Stomach (tissue), 8 donors: ENCODE measurements at regions not wholly inside any gene's neighbourhood (a gene's known extent, or its start where the extent isn't known, plus 50 kb on each side); places are given as distances from the start of the nearest gene placed in this dataset.

Experiments
- DNase-seq, 2 donors: peaks; one replicate each; pipeline versions ENCODE4 v3.0.0 to v3.0.0-alpha.2; 2013 to 2019
- H3K27ac ChIP-seq, 5 donors: fragments of 200-600 bp in 4 of 5; sonication (generic) in 4 of 5; one replicate each; pipeline ENCODE4 v1.5.1; 2013 to 2019; ENCODE audit warnings: mild to moderate bottlenecking in 1 of 5, moderate library complexity in 1 of 5
- H3K27me3 ChIP-seq, 3 donors: fragments of 200-600 bp; sonication (generic); one replicate each; pipeline ENCODE4 v1.5.1; 2017 to 2019; ENCODE audit warnings: mixed run types in 1 of 3
- H3K36me3 ChIP-seq, 4 donors: fragments of 200-600 bp; sonication (generic); 1 replicate in 3 of 4; 2 replicates in 1 of 4; pipeline ENCODE4 v1.5.1; 2016 to 2019
- H3K4me1 ChIP-seq, 4 donors: fragments of 200-600 bp; sonication (generic); one replicate each; pipeline ENCODE4 v1.5.1; 2016 to 2019
- H3K4me3 ChIP-seq, 4 donors: fragments of 200-600 bp; sonication (generic) in 3 of 4; one replicate each; pipeline ENCODE4 v1.5.1; 2016 to 2019; ENCODE audit warnings: mild to moderate bottlenecking in 1 of 4
- H3K9me3 ChIP-seq, 4 donors: fragments of 200-600 bp; sonication (generic); one replicate each; pipeline ENCODE4 v1.5.1; 2016 to 2019
- CTCF ChIP-seq, 7 experiments: fragments of 450-650 bp in 4 of 7; fragments of 200-600 bp in 3 of 7; sonication (generic) in 3 of 7; IDR thresholded peaks; one replicate each; pipeline ENCODE4 v1.5.1; 2016 to 2019; ENCODE audit warnings: antibody characterized with exemption in 7 of 7, control low read depth in 2 of 7, mild to moderate bottlenecking in 1 of 7
- EP300 ChIP-seq: sonication (generic); formaldehyde crosslinking; IDR thresholded peaks from one replicate; pipeline ENCODE4 v1.6.1; 2017; ENCODE audit warnings: antibody characterized with exemption
- POLR2A ChIP-seq, 4 donors: fragments of 450-650 bp; IDR thresholded peaks; one replicate each; pipeline ENCODE4 v1.6.1; 2016; ENCODE audit warnings: antibody characterized with exemption in 4 of 4, control low read depth in 2 of 4, mild to moderate bottlenecking in 1 of 4, moderate library complexity in 1 of 4
- POLR2AphosphoS5 ChIP-seq, 3 donors: sonication (generic); formaldehyde crosslinking; IDR thresholded peaks; one replicate each; pipeline ENCODE4 v1.6.1; 2016; ENCODE audit warnings: antibody characterized with exemption in 3 of 3
- WGBS, 5 donors: extraction: QIAGEN DNeasy Blood & Tissue Kit in 3 of 5; methylation state at CpG; one replicate each; pipeline versions ENCODE4 v1.1.5 to v1.1.7; 2013 to 2018; 5-methylcytosine and 5-hydroxymethylcytosine counted together
- intact Hi-C: fragments of 100-400 bp; cut with DNase I; formaldehyde crosslinking; loops from one replicate; pipeline ENCODE4 v1.15.1; 2023; ENCODE audit warnings: low total_unique reads
- donor health status: healthy with polysubstance abuse.
- donor health status: Bipolar disorder and iron deficiency.
- donor health status: healthy.

GRCh38 chr5:155844542-155844941 lies 482.4 kb upstream of the SGCD start:
- no peak for DNase-seq
- Histone ChIP-seq H3K4me3 (no peak overlapping the region), H3K36me3 (no peaks in the 10 kb centered on the region), H3K9me3 (no peaks in the 10 kb centered on the region), H3K27ac (no peak overlapping the region), H3K4me1 (no peaks in the 10 kb centered on the region), H3K27me3 (no peaks in the 10 kb centered on the region)
- intact Hi-C loops, result no loop called here
- WGBS, 5 donors, result 76 to 84% (median 78%) methylated on average over 4 of the region's 4 CpGs
- no peak for TF ChIP-seq EP300
- no peak for TF ChIP-seq POLR2A (IDR thresholded peaks at IDR 0.05)
- no peak for TF ChIP-seq POLR2AphosphoS5 (IDR thresholded peaks at IDR 0.05)
- TF ChIP-seq CTCF (IDR thresholded peaks at IDR 0.05), result no peak

- Histone ChIP-seq H3K27ac (no peak overlapping the region), H3K4me1 (no peaks in the 10 kb centered on the region), H3K9me3 (no peaks in the 10 kb centered on the region), H3K36me3 (no peaks in the 10 kb centered on the region), H3K27me3 (no peaks in the 10 kb centered on the region), H3K4me3 (no peak overlapping the region)
- 21 to 58% (median 34%) methylated on average over 3 of the region's 3 CpGs for WGBS, 5 donors
- TF ChIP-seq POLR2A (IDR thresholded peaks at IDR 0.05) (no peak), POLR2AphosphoS5 (IDR thresholded peaks at IDR 0.05) (no peak), EP300 (no peak), CTCF (IDR thresholded peaks at IDR 0.05) (no peak)
- intact Hi-C loops, result no loop called here
- DNase-seq, result peak in 1 of 2 donors; percentile 6
Observed at GRCh38 chr5:155850370-155850769, 476.6 kb upstream of the SGCD start.

GRCh38 chr5:155866971-155867370 lies 460.0 kb upstream of the SGCD start:
- peaks cover 0 to 6% (median 0%) of the 10 kb centered on the region in 3 donors for H3K27me3 ChIP-seq
- H3K4me1 ChIP-seq, result no peaks in the 10 kb centered on the region
- H3K27ac ChIP-seq, result no peak overlapping the region
- intact Hi-C loops, result no loop called here
- H3K4me3 ChIP-seq, result no peak overlapping the region
- no peak for DNase-seq
- TF ChIP-seq POLR2AphosphoS5 (IDR thresholded peaks at IDR 0.05) (no peak), CTCF (IDR thresholded peaks at IDR 0.05) (no peak), EP300 (no peak), POLR2A (IDR thresholded peaks at IDR 0.05) (no peak)
- no peaks in the 10 kb centered on the region for H3K36me3 ChIP-seq
- 57 to 74% (median 62%) methylated on average over 3 of the region's 3 CpGs for WGBS, 5 donors
- H3K9me3 ChIP-seq, result peaks cover 0 to 3% (median 0%) of the 10 kb centered on the region in 4 donors

- H3K4me1 ChIP-seq, result no peaks in the 10 kb centered on the region
- H3K27ac ChIP-seq, result no peak overlapping the region
- H3K36me3 ChIP-seq, result no peaks in the 10 kb centered on the region
- intact Hi-C loops, result no loop called here
- no peak overlapping the region for H3K4me3 ChIP-seq
- peaks cover 0 to 6% (median 0%) of the 10 kb centered on the region in 3 donors for H3K27me3 ChIP-seq
- WGBS, 5 donors, result 73 to 92% (median 80%) methylated on average over 2 of the region's 2 CpGs
- no peak for DNase-seq
- no peak for TF ChIP-seq POLR2AphosphoS5 (IDR thresholded peaks at IDR 0.05)
- no peak for TF ChIP-seq POLR2A (IDR thresholded peaks at IDR 0.05)
- no peak for TF ChIP-seq EP300
- TF ChIP-seq CTCF (IDR thresholded peaks at IDR 0.05), result no peak
- H3K9me3 ChIP-seq, result peaks cover 0 to 3% (median 0%) of the 10 kb centered on the region in 4 donors
Observed at GRCh38 chr5:155867522-155868088, 459.4 kb upstream of the SGCD start.
